GM12891 (cell line): ENCODE measurements at regions not wholly inside any gene's neighbourhood (a gene's known extent, or its start where the extent isn't known, plus 50 kb on each side); places are given as distances from the start of the nearest gene placed in this dataset.

Experiments
- PAX5 ChIP-seq: IDR thresholded peaks from 2 replicates; pipeline ENCODE4 v1.6.1; 2011; ENCODE audit warnings: low read length, moderate library complexity, mild to moderate bottlenecking; ENCODE audit not compliant: insufficient read depth, severe bottlenecking
- POLR2A ChIP-seq: IDR thresholded peaks from 2 replicates; pipeline ENCODE4 v1.6.1; 2011; ENCODE audit warnings: low read depth, low read length, control low read depth
- POLR2AphosphoS5 ChIP-seq: IDR thresholded peaks from 2 replicates; pipeline ENCODE4 v1.6.1; 2011; ENCODE audit warnings: low read depth, low read length, control low read depth
- POU2F2 ChIP-seq: IDR thresholded peaks from 2 replicates; pipeline ENCODE4 v1.6.1; 2011; ENCODE audit warnings: low read depth, mild to moderate bottlenecking, control low read depth, low read length, moderate library complexity
- SPI1 ChIP-seq: IDR thresholded peaks from 2 replicates; pipeline ENCODE4 v1.6.1; 2011; ENCODE audit warnings: low read depth, low read length, control low read depth
- TAF1 ChIP-seq: IDR thresholded peaks from 2 replicates; pipeline ENCODE4 v1.6.1; 2011; ENCODE audit warnings: low read depth, low read length, control low read depth

DNA sequence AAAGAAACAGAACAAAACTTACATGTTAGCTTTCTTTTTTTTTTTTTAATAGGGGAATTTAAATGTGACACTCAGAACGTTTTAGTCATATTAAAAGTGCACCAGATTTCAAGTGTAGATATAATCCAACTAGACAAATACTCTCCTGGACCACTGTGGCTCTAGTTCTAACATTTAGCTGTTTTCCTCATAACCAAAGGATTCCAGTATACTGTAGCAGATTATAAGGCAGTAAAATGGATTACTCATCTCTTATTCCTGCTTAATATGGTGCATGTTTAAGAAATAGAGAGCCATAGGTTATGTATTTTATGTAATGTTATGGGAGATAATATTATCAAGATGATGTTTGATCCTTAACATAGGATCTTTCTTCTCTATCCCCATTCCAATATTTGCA is 1339.5 kb upstream of the AGA start:
- TF ChIP-seq TAF1 (no peak), POLR2A (no peak), POLR2AphosphoS5 (no peak), SPI1 (no peak), PAX5 (no peak), POU2F2 (no peak)
